ENCODE measurements at regions not wholly inside any gene's neighbourhood (a gene's known extent, or its start where the extent isn't known, plus 50 kb on each side); places are given as distances from the start of the nearest gene placed in this dataset.

GRCh38 chr9:1416261-1416660 lies 366.1 kb downstream of the DMRT2 start:
- TF ChIP-seq POLR2A (IDR thresholded peaks at IDR 0.05) (no peak), CTCF (IDR thresholded peaks at IDR 0.05 in 4 of 5, conservative IDR thresholded peaks at IDR 0.05 in 1 of 5) (no peak)
